Erythroblast (primary cell): ENCODE measurements at regions not wholly inside any gene's neighbourhood (a gene's known extent, or its start where the extent isn't known, plus 50 kb on each side); places are given as distances from the start of the nearest gene placed in this dataset.

Experiments used
- GATA1 ChIP-seq: IDR thresholded peaks from 2 replicates; pipeline ENCODE4 v1.6.1; 2011; ENCODE audit warnings: low read depth, mild to moderate bottlenecking, control low read depth, low read length, moderate library complexity
- POLR2A ChIP-seq: IDR thresholded peaks from 2 replicates; pipeline ENCODE4 v1.6.1; 2011; ENCODE audit warnings: mild to moderate bottlenecking, low read length

GRCh38 chr3:17846466-17846865 is 104.0 kb upstream of the TBC1D5 start:
- TF ChIP-seq POLR2A (no peak), GATA1 (no peak)
